Loucy (cell line): ENCODE measurements at regions not wholly inside any gene's neighbourhood (a gene's known extent, or its start where the extent isn't known, plus 50 kb on each side); places are given as distances from the start of the nearest gene placed in this dataset.
"Not testable (repeated sequence)": the region's sequence is repeated elsewhere in the genome, so short reads cannot be mapped to it uniquely, and the experiment has no call there.

Experiments
- EZH2phosphoT487 ChIP-seq: fragments of 200-600 bp; IDR thresholded peaks from 2 replicates; pipeline ENCODE4 v1.6.1; 2018; ENCODE audit warnings: antibody characterized with exemption, mild to moderate bottlenecking, moderate library complexity, borderline replicate concordance
- TF ChIP-seq, protein P1 (sequence below): fragments of 200-600 bp; sonication (generic); conservative IDR thresholded peaks from 2 replicates; pipeline ENCODE4 v1.5.1; 2014; ENCODE audit warnings: mild to moderate bottlenecking, antibody characterized with exemption, low read length

DNA sequence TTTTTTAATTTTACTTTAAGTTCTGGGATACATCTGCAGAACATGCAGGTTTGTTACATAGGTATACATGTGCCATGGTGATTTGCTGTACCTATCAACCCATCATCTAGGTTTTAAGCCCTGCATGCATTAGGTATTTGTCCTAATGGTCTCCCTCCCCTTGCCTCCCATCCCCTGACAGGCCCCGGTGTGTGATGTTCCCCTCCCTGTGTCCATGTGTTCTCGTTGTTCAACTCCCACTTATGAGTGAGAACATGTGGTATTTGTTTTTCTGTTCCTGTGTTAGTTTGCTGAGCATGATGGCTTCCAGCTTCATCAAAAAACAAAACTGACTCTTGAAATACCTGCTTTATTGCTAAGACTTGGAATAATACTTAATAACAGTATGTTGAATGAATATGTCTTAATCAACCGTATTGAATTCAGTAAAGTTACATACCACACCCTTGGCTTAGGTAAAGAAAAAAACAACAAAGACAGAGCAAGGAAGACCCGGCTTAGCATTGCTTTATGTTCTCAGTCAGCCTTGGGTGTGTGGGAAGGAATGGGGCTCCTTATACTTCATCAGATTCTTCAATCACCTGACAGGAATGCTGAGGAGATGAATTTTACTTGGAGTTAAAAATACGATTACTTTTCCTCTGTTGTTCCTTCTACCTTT, 141.3 kb downstream of the TMEM200A start:
- TF ChIP-seq, protein P1, sequence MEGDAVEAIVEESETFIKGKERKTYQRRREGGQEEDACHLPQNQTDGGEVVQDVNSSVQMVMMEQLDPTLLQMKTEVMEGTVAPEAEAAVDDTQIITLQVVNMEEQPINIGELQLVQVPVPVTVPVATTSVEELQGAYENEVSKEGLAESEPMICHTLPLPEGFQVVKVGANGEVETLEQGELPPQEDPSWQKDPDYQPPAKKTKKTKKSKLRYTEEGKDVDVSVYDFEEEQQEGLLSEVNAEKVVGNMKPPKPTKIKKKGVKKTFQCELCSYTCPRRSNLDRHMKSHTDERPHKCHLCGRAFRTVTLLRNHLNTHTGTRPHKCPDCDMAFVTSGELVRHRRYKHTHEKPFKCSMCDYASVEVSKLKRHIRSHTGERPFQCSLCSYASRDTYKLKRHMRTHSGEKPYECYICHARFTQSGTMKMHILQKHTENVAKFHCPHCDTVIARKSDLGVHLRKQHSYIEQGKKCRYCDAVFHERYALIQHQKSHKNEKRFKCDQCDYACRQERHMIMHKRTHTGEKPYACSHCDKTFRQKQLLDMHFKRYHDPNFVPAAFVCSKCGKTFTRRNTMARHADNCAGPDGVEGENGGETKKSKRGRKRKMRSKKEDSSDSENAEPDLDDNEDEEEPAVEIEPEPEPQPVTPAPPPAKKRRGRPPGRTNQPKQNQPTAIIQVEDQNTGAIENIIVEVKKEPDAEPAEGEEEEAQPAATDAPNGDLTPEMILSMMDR: not testable (repeated sequence)
- not testable (repeated sequence) for TF ChIP-seq EZH2phosphoT487
